ENCODE measurements at regions not wholly inside any gene's neighbourhood (a gene's known extent, or its start where the extent isn't known, plus 50 kb on each side); places are given as distances from the start of the nearest gene placed in this dataset.

DNA sequence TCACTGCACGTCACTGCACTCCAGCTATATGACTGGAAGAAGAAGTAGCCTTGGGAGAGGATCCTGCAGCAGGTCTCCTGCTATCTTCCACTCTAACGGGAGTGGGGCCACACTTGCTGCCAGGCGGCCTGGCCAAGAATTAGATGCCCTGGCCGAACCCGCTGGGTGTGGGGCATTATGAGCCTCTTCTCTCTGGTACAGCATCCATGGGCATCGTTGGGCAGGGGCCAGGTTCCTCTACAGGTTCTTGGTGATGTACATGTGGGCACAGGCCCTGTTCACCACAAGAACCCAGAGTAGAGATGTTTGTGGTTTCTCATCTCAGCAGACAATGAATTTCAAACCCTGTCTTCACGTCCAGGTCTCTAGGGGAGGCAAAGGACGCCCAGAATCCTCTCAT is 370.5 kb downstream of the NPHP4 start:
- TF ChIP-seq, protein P1, sequence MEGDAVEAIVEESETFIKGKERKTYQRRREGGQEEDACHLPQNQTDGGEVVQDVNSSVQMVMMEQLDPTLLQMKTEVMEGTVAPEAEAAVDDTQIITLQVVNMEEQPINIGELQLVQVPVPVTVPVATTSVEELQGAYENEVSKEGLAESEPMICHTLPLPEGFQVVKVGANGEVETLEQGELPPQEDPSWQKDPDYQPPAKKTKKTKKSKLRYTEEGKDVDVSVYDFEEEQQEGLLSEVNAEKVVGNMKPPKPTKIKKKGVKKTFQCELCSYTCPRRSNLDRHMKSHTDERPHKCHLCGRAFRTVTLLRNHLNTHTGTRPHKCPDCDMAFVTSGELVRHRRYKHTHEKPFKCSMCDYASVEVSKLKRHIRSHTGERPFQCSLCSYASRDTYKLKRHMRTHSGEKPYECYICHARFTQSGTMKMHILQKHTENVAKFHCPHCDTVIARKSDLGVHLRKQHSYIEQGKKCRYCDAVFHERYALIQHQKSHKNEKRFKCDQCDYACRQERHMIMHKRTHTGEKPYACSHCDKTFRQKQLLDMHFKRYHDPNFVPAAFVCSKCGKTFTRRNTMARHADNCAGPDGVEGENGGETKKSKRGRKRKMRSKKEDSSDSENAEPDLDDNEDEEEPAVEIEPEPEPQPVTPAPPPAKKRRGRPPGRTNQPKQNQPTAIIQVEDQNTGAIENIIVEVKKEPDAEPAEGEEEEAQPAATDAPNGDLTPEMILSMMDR (IDR thresholded peaks at IDR 0.05), result no peak
- no peak for TF ChIP-seq POLR2A (IDR thresholded peaks at IDR 0.05)

Measured in heart left ventricle (tissue), 13 donors.